Upper lobe of right lung (tissue), 1 donor: ENCODE measurements at regions not wholly inside any gene's neighbourhood (a gene's known extent, or its start where the extent isn't known, plus 50 kb on each side); places are given as distances from the start of the nearest gene placed in this dataset.

Experiments
- ATAC-seq: fragments of 200-7000 bp; cut with Tn5 transposase; one replicate; pipeline ENCODE4 v1.9.1; 2020; ENCODE audit warnings: mild to moderate bottlenecking, moderate library complexity
- DNase-seq: peaks from one replicate; pipeline ENCODE4 v3.0.0-alpha.2; 2020
- H3K27ac ChIP-seq: fragments of 200-600 bp; one replicate; pipeline ENCODE4 v1.8.0; 2022
- H3K27me3 ChIP-seq: fragments of 200-600 bp; one replicate; pipeline ENCODE4 v1.8.0; 2022; ENCODE audit warnings: mild to moderate bottlenecking
- H3K36me3 ChIP-seq: fragments of 200-600 bp; one replicate; pipeline ENCODE4 v1.8.0; 2022
- H3K4me1 ChIP-seq: fragments of 200-600 bp; one replicate; pipeline ENCODE4 v1.8.0; 2022
- H3K4me3 ChIP-seq: fragments of 200-600 bp; one replicate; pipeline ENCODE4 v1.8.0; 2022; ENCODE audit warnings: mild to moderate bottlenecking
- H3K9me3 ChIP-seq: fragments of 200-600 bp; one replicate; pipeline ENCODE4 v1.8.0; 2022
- CTCF ChIP-seq: fragments of 200-600 bp; IDR thresholded peaks from one replicate; pipeline ENCODE4 v1.8.0; 2022; ENCODE audit warnings: antibody characterized with exemption
- intact Hi-C: fragments of 100-400 bp; cut with DNase I; formaldehyde crosslinking; loops from one replicate; pipeline ENCODE4 v1.11.0; 2022
- donor health status: DM: no; HTN: yes; CAD: no; lungs with severe emphysema.

GRCh38 chr1:30194046-30194619, 529.3 kb downstream of the MATN1 start:
- DNase-seq (no peak), ATAC-seq (no peak)
- no peaks in the 10 kb centered on the region for H3K27me3 ChIP-seq
- H3K36me3 ChIP-seq = no peaks in the 10 kb centered on the region
- no peak overlapping the region for H3K4me3 ChIP-seq
- intact Hi-C loops = no loop called here
- peaks cover 2% of the 10 kb centered on the region for H3K4me1 ChIP-seq
- no peaks in the 10 kb centered on the region for H3K9me3 ChIP-seq
- H3K27ac ChIP-seq = no peak overlapping the region
- TF ChIP-seq CTCF = no peak

- intact Hi-C loops = no loop called here
- TF ChIP-seq CTCF = no peak
- ATAC-seq = no peak
These were observed 530.3 kb downstream of the MATN1 start for GRCh38 chr1:30192969-30193630.

DNA sequence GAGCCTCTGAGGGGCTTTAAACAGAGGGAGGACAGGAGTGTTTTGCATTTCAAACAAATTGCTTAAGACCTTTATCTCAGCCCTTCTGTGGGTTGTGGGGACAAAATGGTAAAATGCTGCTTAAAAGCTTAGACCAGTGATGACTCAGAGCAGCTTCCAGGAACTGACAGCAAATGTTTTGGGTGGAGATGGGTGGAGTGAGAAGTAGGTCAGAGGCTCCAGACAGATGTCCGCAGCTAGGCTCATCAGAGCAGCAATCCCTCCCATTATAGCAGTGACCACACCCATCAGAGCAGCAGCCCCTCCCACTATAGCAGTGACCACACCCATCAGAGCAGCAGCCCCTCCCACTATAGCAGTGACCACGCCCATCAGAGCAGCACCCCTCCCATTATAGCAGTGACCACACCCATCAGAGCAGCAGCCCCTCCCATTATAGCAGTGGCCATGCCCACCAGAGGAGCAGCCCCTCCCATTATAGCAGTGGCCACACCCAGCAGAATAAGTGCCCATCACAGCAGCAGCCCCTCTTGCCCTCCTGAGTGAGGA, 532.2 kb downstream of the MATN1 start:
- Histone ChIP-seq H3K27me3 (no peaks in the 10 kb centered on the region), H3K36me3 (no peaks in the 10 kb centered on the region), H3K4me3 (no peak overlapping the region), H3K9me3 (no peaks in the 10 kb centered on the region), H3K27ac (no peak overlapping the region), H3K4me1 (peaks cover 2% of the 10 kb centered on the region)
- TF ChIP-seq CTCF = no peak
- ATAC-seq (peak; percentile 91), DNase-seq (no peak)
- intact Hi-C loops = no loop called here

More at GRCh38 chr1:30192969-30193630, 530.3 kb downstream of the MATN1 start:
- Histone ChIP-seq H3K4me3 (no peak overlapping the region), H3K9me3 (no peaks in the 10 kb centered on the region), H3K4me1 (peaks cover 2% of the 10 kb centered on the region), H3K27me3 (no peaks in the 10 kb centered on the region), H3K36me3 (no peaks in the 10 kb centered on the region), H3K27ac (no peak overlapping the region)
- DNase-seq = no peak

GRCh38 chr1:30190511-30191153, 532.8 kb downstream of the MATN1 start:
- Histone ChIP-seq H3K4me3 (no peak overlapping the region), H3K36me3 (no peaks in the 10 kb centered on the region), H3K4me1 (peaks cover 2% of the 10 kb centered on the region), H3K27me3 (no peaks in the 10 kb centered on the region), H3K9me3 (no peaks in the 10 kb centered on the region), H3K27ac (no peak overlapping the region)
- DNase-seq (no peak), ATAC-seq (no peak)
- intact Hi-C loops = no loop called here
- TF ChIP-seq CTCF = no peak

GRCh38 chr1:30189818-30190500, 533.4 kb downstream of the MATN1 start:
- Histone ChIP-seq H3K27ac (no peak overlapping the region), H3K27me3 (no peaks in the 10 kb centered on the region), H3K36me3 (no peaks in the 10 kb centered on the region), H3K9me3 (no peaks in the 10 kb centered on the region), H3K4me3 (no peak overlapping the region), H3K4me1 (peaks cover 2% of the 10 kb centered on the region)
- no peak for DNase-seq
- no peak for TF ChIP-seq CTCF
- peak; percentile 15 for ATAC-seq
- intact Hi-C loops = no loop called here
